ENCODE measurements at regions not wholly inside any gene's neighbourhood (a gene's known extent, or its start where the extent isn't known, plus 50 kb on each side); places are given as distances from the start of the nearest gene placed in this dataset.
A peak's percentile ranks its signal among the peaks of the same experiment; 100 is the strongest.
"Not testable (repeated sequence)": the region's sequence is repeated elsewhere in the genome, so short reads cannot be mapped to it uniquely, and the experiment has no call there.

- Histone ChIP-seq H3K27me3 (ENCODE audit: insufficient read depth, low read length, poor library complexity) (no peaks in the 10 kb centered on the region), H3K79me2 (ENCODE audit: insufficient read depth, low read length) (no peaks in the 10 kb centered on the region), H3K4me1 (ENCODE audit: insufficient read depth, low read length) (peaks cover 9% of the 10 kb centered on the region), H3K9me3 (ENCODE audit: insufficient read depth, low read length, severe bottlenecking) (no peaks in the 10 kb centered on the region), H3K36me3 (ENCODE audit: insufficient read depth, low read length) (no peaks in the 10 kb centered on the region), H3K9ac (ENCODE audit: low read depth, low read length) (no peak overlapping the region), H3K4me3 (ENCODE audit: low read depth in 1 of 2, low read length in 2 of 2) (no peak overlapping the region), H2AFZ (ENCODE audit: low read depth, low read length) (peak overlapping the region; percentile 5; the same call in 1 of the 2 replicates), H3K4me2 (ENCODE audit: insufficient read depth, low read length) (no peak overlapping the region), H4K20me1 (ENCODE audit: insufficient read depth, low read length) (no peaks in the 10 kb centered on the region), H3K27ac (ENCODE audit: low read length) (no peak overlapping the region)
- TF ChIP-seq, protein P1, sequence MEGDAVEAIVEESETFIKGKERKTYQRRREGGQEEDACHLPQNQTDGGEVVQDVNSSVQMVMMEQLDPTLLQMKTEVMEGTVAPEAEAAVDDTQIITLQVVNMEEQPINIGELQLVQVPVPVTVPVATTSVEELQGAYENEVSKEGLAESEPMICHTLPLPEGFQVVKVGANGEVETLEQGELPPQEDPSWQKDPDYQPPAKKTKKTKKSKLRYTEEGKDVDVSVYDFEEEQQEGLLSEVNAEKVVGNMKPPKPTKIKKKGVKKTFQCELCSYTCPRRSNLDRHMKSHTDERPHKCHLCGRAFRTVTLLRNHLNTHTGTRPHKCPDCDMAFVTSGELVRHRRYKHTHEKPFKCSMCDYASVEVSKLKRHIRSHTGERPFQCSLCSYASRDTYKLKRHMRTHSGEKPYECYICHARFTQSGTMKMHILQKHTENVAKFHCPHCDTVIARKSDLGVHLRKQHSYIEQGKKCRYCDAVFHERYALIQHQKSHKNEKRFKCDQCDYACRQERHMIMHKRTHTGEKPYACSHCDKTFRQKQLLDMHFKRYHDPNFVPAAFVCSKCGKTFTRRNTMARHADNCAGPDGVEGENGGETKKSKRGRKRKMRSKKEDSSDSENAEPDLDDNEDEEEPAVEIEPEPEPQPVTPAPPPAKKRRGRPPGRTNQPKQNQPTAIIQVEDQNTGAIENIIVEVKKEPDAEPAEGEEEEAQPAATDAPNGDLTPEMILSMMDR (IDR thresholded peaks at IDR 0.05; ENCODE audit: borderline replicate concordance, extremely low read depth, low read length, poor library complexity, severe bottlenecking) = no peak
- no peak for TF ChIP-seq EZH2 (IDR thresholded peaks at IDR 0.05; ENCODE audit: borderline replicate concordance, low read depth, low read length, severe bottlenecking)
- ATAC-seq (ENCODE audit: insufficient read depth, low read depth) (no peak), DNase-seq (no peak)
Observed at GRCh38 chr1:168834225-168834872, 105.3 kb upstream of the DPT start.

DNA sequence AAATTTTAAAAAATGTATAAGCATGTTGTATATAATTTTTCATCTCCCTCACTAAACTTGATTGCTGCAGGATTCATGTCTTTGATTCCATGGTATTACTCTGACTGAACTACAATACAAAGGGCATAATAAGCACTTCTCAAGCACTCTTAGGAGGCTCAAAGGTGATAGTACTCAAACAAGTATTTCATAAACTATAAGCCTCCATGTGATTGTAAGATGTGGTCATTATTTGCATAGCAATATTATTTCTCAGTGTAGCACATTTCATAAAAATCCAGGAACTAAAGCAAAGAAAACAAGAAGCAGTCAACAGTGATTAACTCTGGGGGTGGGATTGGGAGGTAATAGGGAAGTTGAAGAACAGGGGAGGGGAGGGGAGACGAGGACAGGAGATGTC is 106.2 kb upstream of the DPT start:
- Histone ChIP-seq H2AFZ (ENCODE audit: low read depth, low read length) (no peak overlapping the region), H3K4me1 (ENCODE audit: insufficient read depth, low read length) (peaks cover 9% of the 10 kb centered on the region), H3K9me3 (ENCODE audit: insufficient read depth, low read length, severe bottlenecking) (no peaks in the 10 kb centered on the region), H3K9ac (ENCODE audit: low read depth, low read length) (no peak overlapping the region), H3K27me3 (ENCODE audit: insufficient read depth, low read length, poor library complexity) (no peaks in the 10 kb centered on the region), H3K79me2 (ENCODE audit: insufficient read depth, low read length) (no peaks in the 10 kb centered on the region), H3K4me3 (ENCODE audit: low read depth in 1 of 2, low read length in 2 of 2) (no peak overlapping the region), H3K4me2 (ENCODE audit: insufficient read depth, low read length) (no peak overlapping the region), H3K27ac (ENCODE audit: low read length) (no peak overlapping the region), H3K36me3 (ENCODE audit: insufficient read depth, low read length) (no peaks in the 10 kb centered on the region), H4K20me1 (ENCODE audit: insufficient read depth, low read length) (no peaks in the 10 kb centered on the region)
- ATAC-seq (ENCODE audit: insufficient read depth, low read depth) (no peak), DNase-seq (no peak)
- TF ChIP-seq EZH2 (IDR thresholded peaks at IDR 0.05; ENCODE audit: borderline replicate concordance, low read depth, low read length, severe bottlenecking) = no peak

DNA sequence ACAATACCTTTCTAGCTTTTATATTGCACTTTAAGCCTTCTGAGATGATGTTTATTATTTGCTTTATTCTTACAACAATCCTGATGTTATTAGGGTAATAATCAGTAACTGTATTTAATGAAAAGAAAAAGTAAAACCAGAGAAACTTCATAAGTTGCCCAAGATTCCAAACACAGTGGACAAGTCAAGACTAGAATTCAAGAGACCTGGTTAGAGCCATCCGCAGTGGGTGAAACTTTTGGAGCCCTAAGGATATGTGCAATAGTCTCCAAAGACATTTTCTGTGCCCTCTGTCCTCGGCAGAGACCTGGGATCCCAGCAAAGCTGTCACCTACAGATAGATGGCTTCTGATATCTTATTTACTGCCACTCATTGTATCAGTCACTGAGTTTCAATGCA is 106.8 kb upstream of the DPT start:
- Histone ChIP-seq H3K4me1 (ENCODE audit: insufficient read depth, low read length) (peaks cover 9% of the 10 kb centered on the region), H3K4me2 (ENCODE audit: insufficient read depth, low read length) (no peak overlapping the region), H3K9me3 (ENCODE audit: insufficient read depth, low read length, severe bottlenecking) (no peaks in the 10 kb centered on the region), H4K20me1 (ENCODE audit: insufficient read depth, low read length) (no peaks in the 10 kb centered on the region), H3K4me3 (ENCODE audit: low read depth in 1 of 2, low read length in 2 of 2) (no peak overlapping the region), H2AFZ (ENCODE audit: low read depth, low read length) (no peak overlapping the region; the same call in 1 of the 2 replicates), H3K36me3 (ENCODE audit: insufficient read depth, low read length) (no peaks in the 10 kb centered on the region), H3K79me2 (ENCODE audit: insufficient read depth, low read length) (no peaks in the 10 kb centered on the region), H3K27ac (ENCODE audit: low read length) (no peak overlapping the region), H3K27me3 (ENCODE audit: insufficient read depth, low read length, poor library complexity) (no peaks in the 10 kb centered on the region), H3K9ac (ENCODE audit: low read depth, low read length) (no peak overlapping the region)
- DNase-seq = no peak
- no peak for ATAC-seq (ENCODE audit: insufficient read depth, low read depth)
- TF ChIP-seq, protein P1 (IDR thresholded peaks at IDR 0.05; ENCODE audit: borderline replicate concordance, extremely low read depth, low read length, poor library complexity, severe bottlenecking) = no peak
- no peak for TF ChIP-seq EZH2 (IDR thresholded peaks at IDR 0.05; ENCODE audit: borderline replicate concordance, low read depth, low read length, severe bottlenecking)

GRCh38 chr1:168836469-168836868 is 107.5 kb upstream of the DPT start:
- TF ChIP-seq, protein P1 (IDR thresholded peaks at IDR 0.05; ENCODE audit: borderline replicate concordance, extremely low read depth, low read length, poor library complexity, severe bottlenecking) = no peak
- TF ChIP-seq EZH2 (IDR thresholded peaks at IDR 0.05; ENCODE audit: borderline replicate concordance, low read depth, low read length, severe bottlenecking) = no peak
- Histone ChIP-seq H3K27me3 (ENCODE audit: insufficient read depth, low read length, poor library complexity) (no peaks in the 10 kb centered on the region), H3K36me3 (ENCODE audit: insufficient read depth, low read length) (no peaks in the 10 kb centered on the region), H3K9me3 (ENCODE audit: insufficient read depth, low read length, severe bottlenecking) (no peaks in the 10 kb centered on the region), H3K79me2 (ENCODE audit: insufficient read depth, low read length) (no peaks in the 10 kb centered on the region), H3K4me2 (ENCODE audit: insufficient read depth, low read length) (no peak overlapping the region), H3K9ac (ENCODE audit: low read depth, low read length) (no peak overlapping the region), H2AFZ (ENCODE audit: low read depth, low read length) (no peak overlapping the region), H3K4me1 (ENCODE audit: insufficient read depth, low read length) (peaks cover 9% of the 10 kb centered on the region), H4K20me1 (ENCODE audit: insufficient read depth, low read length) (no peaks in the 10 kb centered on the region), H3K4me3 (ENCODE audit: low read depth in 1 of 2, low read length in 2 of 2) (no peak overlapping the region), H3K27ac (ENCODE audit: low read length) (no peak overlapping the region)
- DNase-seq = no peak
- no peak for ATAC-seq (ENCODE audit: insufficient read depth, low read depth)

- H3K4me3 ChIP-seq (ENCODE audit: low read depth in 1 of 2, low read length in 2 of 2); H3K9ac ChIP-seq (ENCODE audit: low read depth, low read length): not testable (repeated sequence)
Observed at GRCh38 chr1:168837230-168837629, 108.2 kb upstream of the DPT start.

More at GRCh38 chr1:168837230-168837629, 108.2 kb upstream of the DPT start:
- H2AFZ ChIP-seq (ENCODE audit: low read depth, low read length); H3K36me3 ChIP-seq (ENCODE audit: insufficient read depth, low read length); H3K4me1 ChIP-seq (ENCODE audit: insufficient read depth, low read length); H3K4me2 ChIP-seq (ENCODE audit: insufficient read depth, low read length); H3K9me3 ChIP-seq (ENCODE audit: insufficient read depth, low read length, severe bottlenecking); H3K79me2 ChIP-seq (ENCODE audit: insufficient read depth, low read length); ATAC-seq (ENCODE audit: insufficient read depth, low read depth); H4K20me1 ChIP-seq (ENCODE audit: insufficient read depth, low read length); H3K27ac ChIP-seq (ENCODE audit: low read length); DNase-seq; H3K27me3 ChIP-seq (ENCODE audit: insufficient read depth, low read length, poor library complexity): not testable (repeated sequence)
